MCF 10A (cell line): ENCODE measurements at regions not wholly inside any gene's neighbourhood (a gene's known extent, or its start where the extent isn't known, plus 50 kb on each side); places are given as distances from the start of the nearest gene placed in this dataset.

ENCODE experiments used
- BruUV-seq: library from RNA; stranded (reverse); fragments of 400-500 nt; replicated peaks from 2 replicates; lab custom pipeline; 2021; lab: Mats Ljungman, UMichigan
- CTCF ChIA-PET: fragments of 300-600 bp; sonication (Branson Sonifier 250); formaldehyde crosslinking; extraction: SDS; loops from one replicate; lab custom pipeline; 2021; ENCODE audit warnings: antibody characterized with exemption, inconsistent platforms; lab: Yijun Ruan, JAX
- POLR2A ChIA-PET: fragments of 300-600, 350-650 bp; sonication (Branson Sonifier 250); formaldehyde crosslinking; extraction: SDS; loops from one replicate; lab custom pipeline; 2020; ENCODE audit warnings: antibody characterized with exemption, inconsistent platforms; lab: Yijun Ruan, JAX
- DNase-seq: peaks from one replicate; pipeline ENCODE4 v3.0.0-alpha.2; 2018; ENCODE audit not compliant: unreplicated experiment
- H3K27ac Mint-ChIP-seq: one replicate; pipeline ENCODE4 v1.8.0; 2022; ENCODE audit warnings: mild to moderate bottlenecking, low read depth, mixed read lengths; ENCODE audit not compliant: unreplicated experiment
- H3K27me3 Mint-ChIP-seq: one replicate; pipeline ENCODE4 v1.8.0; 2022; ENCODE audit warnings: mixed read lengths; ENCODE audit not compliant: insufficient read depth, unreplicated experiment
- H3K36me3 Mint-ChIP-seq: one replicate; pipeline ENCODE4 v1.8.0; 2022; ENCODE audit warnings: mild to moderate bottlenecking, moderate library complexity, mixed read lengths; ENCODE audit not compliant: insufficient read depth, unreplicated experiment
- H3K4me1 Mint-ChIP-seq: one replicate; pipeline ENCODE4 v1.8.0; 2022; ENCODE audit warnings: mixed read lengths; ENCODE audit not compliant: insufficient read depth, unreplicated experiment
- H3K4me3 Mint-ChIP-seq: one replicate; pipeline ENCODE4 v1.8.0; 2022; ENCODE audit warnings: mild to moderate bottlenecking, moderate library complexity, mixed read lengths; ENCODE audit not compliant: unreplicated experiment
- H3K9me3 Mint-ChIP-seq: one replicate; pipeline ENCODE4 v1.8.0; 2022; ENCODE audit warnings: mixed read lengths; ENCODE audit not compliant: unreplicated experiment
- CTCF ChIP-seq: fragments of 200-600 bp; IDR thresholded peaks from one replicate; pipeline ENCODE4 v1.8.0; 2022; ENCODE audit warnings: antibody characterized with exemption, mild to moderate bottlenecking; ENCODE audit not compliant: unreplicated experiment
- intact Hi-C: fragments of 100-400 bp; cut with micrococcal nuclease; formaldehyde crosslinking; loops from 2 replicates; pipeline ENCODE4 v1.14.1; 2022

GRCh38 chrX:26845056-26845455, 618.1 kb downstream of the PPP4R3C start:
- Mint-ChIP-seq H3K36me3 (no peaks in the 10 kb centered on the region), H3K4me1 (no peaks in the 10 kb centered on the region), H3K27ac (peak overlapping the region; percentile 36), H3K9me3 (peaks cover 20% of the 10 kb centered on the region), H3K27me3 (no peaks in the 10 kb centered on the region), H3K4me3 (no peak overlapping the region)
- peak; percentile 37 for DNase-seq
- ChIA-PET POLR2A (no interaction called here), CTCF (interaction anchor here (1.0 to 1.3 kb wide), 2 partner anchors 61 to 341 kb away, joined by 3 to 4 read pairs; no protein-coding TSS in a partner anchor)
- no peak for TF ChIP-seq CTCF
- no TSS peak for BruUV-seq
- intact Hi-C loops = no loop called here

- no TSS peak for BruUV-seq
- ChIA-PET CTCF (interaction anchor here (0.6 to 1.5 kb wide), 4 partner anchors 27 to 368 kb away, joined by 3 to 4 read pairs (median 3); no protein-coding TSS in a partner anchor), POLR2A (interaction anchor here (0.7 kb wide), 1 partner anchor 385 kb away, joined by 3 read pairs; no protein-coding TSS in a partner anchor)
- Mint-ChIP-seq H3K36me3 (no peaks in the 10 kb centered on the region), H3K4me3 (no peak overlapping the region), H3K27me3 (no peaks in the 10 kb centered on the region), H3K4me1 (peaks cover 6% of the 10 kb centered on the region), H3K27ac (peak overlapping the region; percentile 8), H3K9me3 (peaks cover 26% of the 10 kb centered on the region)
- intact Hi-C loops = no loop called here
- DNase-seq = no peak
- TF ChIP-seq CTCF = no peak
These were observed 606.5 kb downstream of the MAGEB5 start for GRCh38 chrX:26822448-26822847.

GRCh38 chrX:26789751-26790150, 573.8 kb downstream of the MAGEB5 start:
- H3K27me3 Mint-ChIP-seq = no peaks in the 10 kb centered on the region
- H3K9me3 Mint-ChIP-seq = peaks cover 14% of the 10 kb centered on the region
- H3K36me3 Mint-ChIP-seq = peaks cover 6% of the 10 kb centered on the region
- TF ChIP-seq CTCF = no peak
- DNase-seq = no peak
- no peak overlapping the region for H3K4me3 Mint-ChIP-seq
- peak overlapping the region; percentile 21 for H3K27ac Mint-ChIP-seq
- CTCF ChIA-PET = no interaction called here
- H3K4me1 Mint-ChIP-seq = peaks cover 16% of the 10 kb centered on the region
- BruUV-seq = no TSS peak
- POLR2A ChIA-PET = no interaction called here
- intact Hi-C loops = loop anchor here (10.0 kb wide), 1 partner anchor 235 kb away; no protein-coding TSS in a partner anchor

- Mint-ChIP-seq H3K4me3 (no peak overlapping the region), H3K27me3 (no peaks in the 10 kb centered on the region), H3K36me3 (peaks cover 6% of the 10 kb centered on the region), H3K27ac (peak overlapping the region; percentile 6), H3K9me3 (peaks cover 14% of the 10 kb centered on the region), H3K4me1 (peaks cover 16% of the 10 kb centered on the region)
- ChIA-PET POLR2A (no interaction called here), CTCF (interaction anchor here (0.6 to 1.0 kb wide), 3 partner anchors 61 to 551 kb away, joined by 3 to 4 read pairs (median 3); no protein-coding TSS in a partner anchor)
- no TSS peak for BruUV-seq
- DNase-seq = no peak
- no peak for TF ChIP-seq CTCF
- intact Hi-C loops = loop anchor here (10.0 kb wide), 1 partner anchor 236 kb away; no protein-coding TSS in a partner anchor
These were observed 572.5 kb downstream of the MAGEB5 start for GRCh38 chrX:26788402-26788998.
